ENCODE measurements at regions not wholly inside any gene's neighbourhood (a gene's known extent, or its start where the extent isn't known, plus 50 kb on each side); places are given as distances from the start of the nearest gene placed in this dataset.

DNA sequence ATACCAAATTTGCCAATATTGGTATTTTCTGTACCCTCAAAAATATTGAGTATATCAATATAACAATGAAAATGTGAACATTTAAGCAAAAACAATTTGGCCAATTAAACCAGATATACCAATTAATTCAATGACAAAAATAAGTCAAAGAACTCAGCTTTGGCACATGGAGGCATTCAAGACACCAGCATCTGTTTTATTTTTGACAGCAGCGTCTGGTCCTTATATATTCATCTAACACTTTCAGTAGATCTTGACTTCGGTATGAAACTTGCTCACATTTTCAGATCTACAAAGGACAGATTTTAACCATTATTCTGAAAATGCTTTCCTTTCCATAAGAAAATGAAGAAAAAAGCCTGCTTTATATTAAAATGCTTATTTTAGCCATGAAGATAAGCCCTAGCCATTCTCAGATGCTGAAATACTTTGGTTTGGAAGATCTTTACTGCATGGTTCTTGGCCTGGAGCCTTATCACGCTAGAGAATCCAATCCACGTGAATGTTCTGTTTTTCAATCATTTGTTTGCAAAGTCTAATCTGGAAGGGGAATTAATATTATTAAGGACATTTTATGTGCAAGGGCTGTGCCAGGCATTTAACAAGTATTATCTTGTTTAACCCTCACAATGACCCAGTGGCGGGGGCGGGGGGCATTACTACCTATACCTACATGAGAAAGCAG is 132.2 kb downstream of the DLEU7 start:
- DNase-seq (ENCODE audit: extremely low spot score) = no peak
- CTCF ChIA-PET = interaction anchor here (1.8 kb wide), 1 partner anchor 21 kb away, joined by 4 read pairs; no protein-coding TSS in a partner anchor
- POLR2A ChIA-PET = no interaction called here
- TF ChIP-seq, protein P1, sequence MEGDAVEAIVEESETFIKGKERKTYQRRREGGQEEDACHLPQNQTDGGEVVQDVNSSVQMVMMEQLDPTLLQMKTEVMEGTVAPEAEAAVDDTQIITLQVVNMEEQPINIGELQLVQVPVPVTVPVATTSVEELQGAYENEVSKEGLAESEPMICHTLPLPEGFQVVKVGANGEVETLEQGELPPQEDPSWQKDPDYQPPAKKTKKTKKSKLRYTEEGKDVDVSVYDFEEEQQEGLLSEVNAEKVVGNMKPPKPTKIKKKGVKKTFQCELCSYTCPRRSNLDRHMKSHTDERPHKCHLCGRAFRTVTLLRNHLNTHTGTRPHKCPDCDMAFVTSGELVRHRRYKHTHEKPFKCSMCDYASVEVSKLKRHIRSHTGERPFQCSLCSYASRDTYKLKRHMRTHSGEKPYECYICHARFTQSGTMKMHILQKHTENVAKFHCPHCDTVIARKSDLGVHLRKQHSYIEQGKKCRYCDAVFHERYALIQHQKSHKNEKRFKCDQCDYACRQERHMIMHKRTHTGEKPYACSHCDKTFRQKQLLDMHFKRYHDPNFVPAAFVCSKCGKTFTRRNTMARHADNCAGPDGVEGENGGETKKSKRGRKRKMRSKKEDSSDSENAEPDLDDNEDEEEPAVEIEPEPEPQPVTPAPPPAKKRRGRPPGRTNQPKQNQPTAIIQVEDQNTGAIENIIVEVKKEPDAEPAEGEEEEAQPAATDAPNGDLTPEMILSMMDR (IDR thresholded peaks at IDR 0.05; ENCODE audit: control extremely low read depth, extremely low read depth, low read depth, missing control alignments) = no peak

- DNase-seq (ENCODE audit: extremely low spot score) = no peak
- TF ChIP-seq, protein P1 (IDR thresholded peaks at IDR 0.05; ENCODE audit: control extremely low read depth, extremely low read depth, low read depth, missing control alignments) = no peak
- ChIA-PET CTCF (no interaction called here), POLR2A (no interaction called here)
These were observed 131.5 kb downstream of the DLEU7 start for GRCh38 chr13:50711996-50712395.

DNA sequence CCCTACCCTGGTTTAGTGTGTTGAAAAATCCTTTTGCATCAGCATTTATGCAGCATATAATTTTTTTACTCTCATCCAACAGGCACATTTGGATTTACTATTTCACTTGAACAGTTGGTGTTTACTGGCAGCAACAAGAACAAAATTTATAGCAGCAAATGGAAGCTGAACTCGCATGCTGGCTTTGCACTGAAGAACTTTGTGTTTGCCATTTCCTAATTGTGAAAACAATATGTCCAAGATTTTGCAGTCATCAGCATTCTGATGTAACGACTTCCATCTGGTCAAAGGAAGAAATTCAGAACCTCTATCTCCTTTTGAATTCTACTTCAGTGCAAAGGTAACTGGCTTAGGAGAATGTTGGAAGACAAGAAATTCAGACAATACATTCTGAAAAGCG is 131.0 kb downstream of the DLEU7 start:
- ChIA-PET POLR2A (no interaction called here), CTCF (interaction anchor here (1.0 to 1.2 kb wide), 2 partner anchors 11 to 16 kb away, joined by 3 read pairs; no protein-coding TSS in a partner anchor)
- TF ChIP-seq, protein P1 (IDR thresholded peaks at IDR 0.05; ENCODE audit: control extremely low read depth, extremely low read depth, low read depth, missing control alignments) = no peak
- DNase-seq (ENCODE audit: extremely low spot score) = no peak

DNA sequence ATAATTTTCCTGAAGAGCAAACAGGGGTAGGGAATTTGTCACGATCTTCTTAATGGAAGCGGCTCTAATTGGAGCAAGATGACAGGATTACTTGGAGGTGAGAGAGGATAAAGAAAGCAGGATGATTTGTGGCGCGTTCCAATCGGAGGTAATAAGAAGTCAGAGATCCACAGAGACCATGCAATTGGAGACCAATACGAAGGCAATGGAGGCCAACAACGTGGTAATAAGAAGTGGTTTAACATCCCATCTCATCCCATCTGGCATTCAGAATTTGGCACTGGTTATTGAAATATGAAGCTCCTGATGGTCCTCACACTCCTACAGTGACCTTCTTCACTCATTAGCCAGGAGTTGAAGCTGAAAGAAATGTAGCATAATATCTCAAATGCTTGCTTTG is 130.6 kb downstream of the DLEU7 start:
- CTCF ChIA-PET = interaction anchor here (1.0 to 1.2 kb wide), 2 partner anchors 12 to 16 kb away, joined by 3 read pairs; no protein-coding TSS in a partner anchor
- POLR2A ChIA-PET = no interaction called here
- DNase-seq (ENCODE audit: extremely low spot score) = no peak
- TF ChIP-seq, protein P1 (IDR thresholded peaks at IDR 0.05; ENCODE audit: control extremely low read depth, extremely low read depth, low read depth, missing control alignments) = no peak

- DNase-seq (ENCODE audit: extremely low spot score) = peak; percentile 32
- POLR2A ChIA-PET = no interaction called here
- TF ChIP-seq, protein P1 (IDR thresholded peaks at IDR 0.05; ENCODE audit: control extremely low read depth, extremely low read depth, low read depth, missing control alignments) = no peak
- CTCF ChIA-PET = interaction anchor here (0.9 to 1.3 kb wide), 5 partner anchors 10 to 98 kb away, joined by 3 read pairs; no protein-coding TSS in a partner anchor
These were observed 129.8 kb downstream of the DLEU7 start for GRCh38 chr13:50713523-50714248.

GRCh38 chr13:50714891-50715290 is 128.6 kb downstream of the DLEU7 start:
- DNase-seq (ENCODE audit: extremely low spot score) = no peak
- POLR2A ChIA-PET = no interaction called here
- CTCF ChIA-PET = interaction anchor here (1.3 to 1.9 kb wide), 3 partner anchors 11 to 14 kb away, joined by 3 to 7 read pairs (median 6); no protein-coding TSS in a partner anchor
- TF ChIP-seq, protein P1 (IDR thresholded peaks at IDR 0.05; ENCODE audit: control extremely low read depth, extremely low read depth, low read depth, missing control alignments) = no peak
